IPS DF 6.9 (cell line): ENCODE measurements at regions not wholly inside any gene's neighbourhood (a gene's known extent, or its start where the extent isn't known, plus 50 kb on each side); places are given as distances from the start of the nearest gene placed in this dataset.

ENCODE experiments used
- DNase-seq: peaks from one replicate; pipeline ENCODE4 v3.0.0-alpha.2; 2013; ENCODE audit warnings: low read depth, low spot score
- H3K27ac ChIP-seq: one replicate; pipeline ENCODE4 v1.5.1; 2013; ENCODE audit warnings: low read length, control low read depth
- H3K27me3 ChIP-seq: 2 replicates; pipeline ENCODE4 v1.6.1; 2013; ENCODE audit warnings: mild to moderate bottlenecking, low read length; ENCODE audit not compliant: control insufficient read depth, insufficient read depth
- H3K36me3 ChIP-seq: 2 replicates; pipeline ENCODE4 v1.6.1; 2013; ENCODE audit warnings: low read length; ENCODE audit not compliant: control insufficient read depth, insufficient read depth
- H3K4me1 ChIP-seq: 2 replicates; pipeline ENCODE4 v1.6.1; 2013; ENCODE audit warnings: low read length; ENCODE audit not compliant: control insufficient read depth, insufficient read depth
- H3K4me3 ChIP-seq: 2 replicates; pipeline ENCODE4 v1.5.1; 2013; ENCODE audit warnings: mild to moderate bottlenecking, low read length
- H3K9me3 ChIP-seq: 2 replicates; pipeline ENCODE4 v1.6.1; 2013; ENCODE audit warnings: low read length, inconsistent platforms; ENCODE audit not compliant: control insufficient read depth, insufficient read depth
- WGBS: extraction: QIAGEN DNeasy Blood & Tissue Kit; methylation state at CpG from one replicate; pipeline ENCODE4 v1.1.7; 2013; ENCODE audit warnings: mixed read lengths, missing lambda C conversion rate; ENCODE audit not compliant: insufficient read length, insufficient coverage; 5-methylcytosine and 5-hydroxymethylcytosine counted together

- no CpG with 5 or more reads among the region's 5 CpGs for WGBS
- Histone ChIP-seq H3K4me3 (no peak overlapping the region), H3K9me3 (no peaks in the 10 kb centered on the region), H3K4me1 (no peaks in the 10 kb centered on the region), H3K27ac (no peak overlapping the region), H3K27me3 (no peaks in the 10 kb centered on the region), H3K36me3 (no peaks in the 10 kb centered on the region)
- DNase-seq: no peak
These were observed 119.7 kb upstream of the SLC25A13 start for GRCh38 chr7:96441436-96442084.

DNA sequence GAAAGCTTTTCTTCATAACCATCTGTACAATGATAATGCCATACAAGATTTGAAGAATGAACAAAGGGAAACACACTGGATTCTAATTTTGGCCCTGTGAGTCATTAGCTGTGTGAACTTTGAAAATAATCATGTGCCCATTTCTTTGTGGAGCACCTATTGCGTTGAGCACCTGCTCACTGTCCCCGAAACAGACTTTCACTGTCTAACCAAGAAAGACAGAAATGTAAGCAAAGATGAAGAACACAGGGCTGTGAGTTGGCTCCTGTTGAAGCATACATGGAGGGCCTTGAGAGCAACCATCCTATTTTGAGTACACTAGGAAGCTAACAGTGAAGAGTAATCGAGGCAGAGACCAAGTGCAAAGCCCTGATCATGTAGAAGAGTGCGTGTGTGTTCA is 118.4 kb upstream of the SLC25A13 start:
- Histone ChIP-seq H3K4me1 (no peaks in the 10 kb centered on the region), H3K36me3 (no peaks in the 10 kb centered on the region), H3K9me3 (no peaks in the 10 kb centered on the region), H3K27me3 (no peaks in the 10 kb centered on the region), H3K27ac (no peak overlapping the region), H3K4me3 (no peak overlapping the region)
- no peak for DNase-seq
- no CpG with 5 or more reads among the region's 4 CpGs for WGBS

DNA sequence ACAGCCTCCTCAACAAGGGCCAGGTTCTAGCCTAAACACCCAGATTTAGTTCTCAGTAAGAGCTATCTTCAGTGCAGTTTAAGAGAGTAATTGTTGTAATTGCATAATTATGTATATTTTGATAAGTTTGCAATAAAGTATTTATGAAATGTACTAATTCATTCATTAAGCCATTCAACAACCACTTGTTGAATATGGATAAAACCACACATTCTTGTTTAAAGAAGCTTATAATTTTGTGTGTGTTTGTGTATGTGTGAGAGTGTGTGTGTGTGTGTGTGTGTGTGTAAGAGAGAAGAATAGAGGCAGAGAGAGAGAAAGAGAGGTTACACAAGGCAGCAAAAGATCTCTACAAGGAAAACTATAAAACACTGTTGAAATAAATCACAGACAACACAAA is 115.0 kb upstream of the SLC25A13 start:
- no peak overlapping the region for H3K4me3 ChIP-seq
- no peaks in the 10 kb centered on the region for H3K9me3 ChIP-seq

GRCh38 chr7:96430356-96430755 is 108.5 kb upstream of the SLC25A13 start:
- no CpG with 5 or more reads among the region's 3 CpGs for WGBS

More for the DNA sequence above, 115.0 kb upstream of the SLC25A13 start:
- Histone ChIP-seq H3K27me3 (no peaks in the 10 kb centered on the region), H3K4me1 (no peaks in the 10 kb centered on the region), H3K27ac (no peak overlapping the region), H3K36me3 (no peaks in the 10 kb centered on the region)
- DNase-seq: no peak

GRCh38 chr7:96427143-96427542 is 105.2 kb upstream of the SLC25A13 start:
- no peaks in the 10 kb centered on the region for H3K36me3 ChIP-seq
- no CpG with 5 or more reads among the region's 4 CpGs for WGBS
- no peak overlapping the region for H3K4me3 ChIP-seq
- H3K4me1 ChIP-seq: no peaks in the 10 kb centered on the region
- no peaks in the 10 kb centered on the region for H3K9me3 ChIP-seq
- no peaks in the 10 kb centered on the region for H3K27me3 ChIP-seq
- no peak overlapping the region for H3K27ac ChIP-seq
- DNase-seq: no peak

More at GRCh38 chr7:96430356-96430755, 108.5 kb upstream of the SLC25A13 start:
- Histone ChIP-seq H3K9me3 (no peaks in the 10 kb centered on the region), H3K27me3 (no peaks in the 10 kb centered on the region), H3K4me1 (no peaks in the 10 kb centered on the region), H3K4me3 (no peak overlapping the region), H3K27ac (no peak overlapping the region), H3K36me3 (no peaks in the 10 kb centered on the region)
- no peak for DNase-seq

- no CpG with 5 or more reads among the region's 2 CpGs for WGBS
- DNase-seq: no peak
- no peak overlapping the region for H3K27ac ChIP-seq
- H3K36me3 ChIP-seq: no peaks in the 10 kb centered on the region
- no peaks in the 10 kb centered on the region for H3K27me3 ChIP-seq
- H3K9me3 ChIP-seq: no peaks in the 10 kb centered on the region
- no peak overlapping the region for H3K4me3 ChIP-seq
- no peaks in the 10 kb centered on the region for H3K4me1 ChIP-seq
These were observed 104.8 kb upstream of the SLC25A13 start for GRCh38 chr7:96426685-96427084.

DNA sequence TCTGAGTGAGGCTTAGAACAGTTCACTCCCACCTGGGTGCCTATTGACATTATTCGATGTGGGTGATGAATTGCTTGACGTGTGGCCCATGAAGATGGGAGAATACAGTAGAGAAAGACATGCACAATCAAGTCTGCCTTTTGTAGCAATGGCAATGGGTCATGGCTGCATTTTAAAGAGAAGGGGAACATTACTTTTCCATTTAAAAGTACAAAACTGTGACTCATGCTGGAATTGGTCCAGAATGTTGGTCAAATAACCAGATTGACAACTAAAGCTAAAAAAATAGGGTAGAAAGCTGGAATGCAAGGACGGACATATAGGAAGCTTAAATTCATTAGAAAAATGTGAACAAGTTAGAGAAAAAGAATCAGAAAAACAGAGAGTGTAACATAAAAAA is 104.1 kb upstream of the SLC25A13 start:
- Histone ChIP-seq H3K36me3 (no peaks in the 10 kb centered on the region), H3K4me1 (no peaks in the 10 kb centered on the region), H3K4me3 (no peak overlapping the region), H3K27ac (no peak overlapping the region), H3K27me3 (no peaks in the 10 kb centered on the region), H3K9me3 (no peaks in the 10 kb centered on the region)
- WGBS: no CpG with 5 or more reads among the region's 3 CpGs
- DNase-seq: no peak

DNA sequence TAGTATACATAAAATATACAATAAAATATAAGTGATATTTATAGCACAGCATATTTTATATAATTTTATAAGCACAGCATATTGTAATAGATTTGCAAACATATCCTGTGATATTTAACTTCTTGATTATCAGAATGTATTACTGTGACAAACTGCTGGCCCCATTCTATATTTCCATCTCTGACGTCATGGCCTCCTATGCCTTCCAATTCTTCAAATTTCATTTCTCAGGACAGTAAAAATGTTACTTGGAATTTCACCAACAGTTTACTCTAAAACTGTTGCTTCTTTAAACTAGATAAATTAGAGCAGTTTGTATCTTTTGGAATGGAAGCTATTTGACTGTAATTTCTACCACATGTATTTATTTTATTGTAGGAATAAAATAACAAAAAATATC is 102.5 kb upstream of the SLC25A13 start:
- Histone ChIP-seq H3K9me3 (no peaks in the 10 kb centered on the region), H3K4me1 (no peaks in the 10 kb centered on the region), H3K36me3 (no peaks in the 10 kb centered on the region), H3K4me3 (no peak overlapping the region), H3K27ac (no peak overlapping the region), H3K27me3 (no peaks in the 10 kb centered on the region)
- no peak for DNase-seq
- WGBS: no CpG with 5 or more reads among the region's 1 CpG

DNA sequence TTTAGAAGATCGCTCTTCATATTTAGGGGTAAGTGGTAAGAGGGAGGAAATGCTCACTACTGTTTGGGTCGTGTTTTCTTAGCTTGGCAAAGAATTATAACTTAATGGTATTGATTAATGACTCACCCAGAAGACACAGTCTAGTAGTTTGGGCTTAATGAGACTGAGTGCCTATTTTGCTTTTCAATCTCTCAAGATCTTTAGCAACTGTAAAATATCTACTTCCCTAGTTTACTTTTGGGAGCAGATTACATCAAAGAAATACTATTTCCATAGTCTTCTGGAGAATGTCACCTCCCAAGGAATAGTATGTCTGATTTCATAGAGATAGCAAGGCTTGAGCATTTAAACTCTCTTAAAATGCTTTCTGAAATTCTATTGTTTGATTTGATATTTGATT is 100.5 kb upstream of the SLC25A13 start:
- no CpG with 5 or more reads among the region's 2 CpGs for WGBS
- Histone ChIP-seq H3K27me3 (no peaks in the 10 kb centered on the region), H3K27ac (no peak overlapping the region), H3K4me1 (no peaks in the 10 kb centered on the region), H3K4me3 (no peak overlapping the region), H3K9me3 (no peaks in the 10 kb centered on the region), H3K36me3 (no peaks in the 10 kb centered on the region)
- DNase-seq: no peak

DNA sequence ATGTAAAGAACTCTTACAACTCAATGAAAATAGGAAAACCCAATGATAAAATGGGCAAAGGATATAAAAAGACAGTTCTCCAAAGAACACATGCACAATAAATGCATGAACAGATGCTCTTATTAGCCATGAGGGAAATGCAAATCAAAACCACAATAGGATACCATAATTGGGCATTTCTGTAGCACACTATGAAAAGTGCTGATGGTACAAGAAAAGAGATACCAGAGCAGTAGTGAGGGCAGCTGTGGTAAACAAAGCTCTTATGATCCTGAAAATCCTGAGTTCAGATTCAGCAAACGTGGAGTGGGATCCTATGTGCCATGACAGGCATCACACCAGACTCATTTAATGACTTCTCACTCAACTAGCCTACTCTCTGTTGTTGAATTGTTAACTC is 96.7 kb upstream of the SLC25A13 start:
- Histone ChIP-seq H3K4me1 (peaks cover 2% of the 10 kb centered on the region; the same call in 1 of the 2 replicates), H3K36me3 (no peaks in the 10 kb centered on the region), H3K9me3 (no peaks in the 10 kb centered on the region), H3K27ac (no peak overlapping the region), H3K27me3 (no peaks in the 10 kb centered on the region), H3K4me3 (no peak overlapping the region)
- WGBS: no CpG with 5 or more reads among the region's 1 CpG
- DNase-seq: no peak

DNA sequence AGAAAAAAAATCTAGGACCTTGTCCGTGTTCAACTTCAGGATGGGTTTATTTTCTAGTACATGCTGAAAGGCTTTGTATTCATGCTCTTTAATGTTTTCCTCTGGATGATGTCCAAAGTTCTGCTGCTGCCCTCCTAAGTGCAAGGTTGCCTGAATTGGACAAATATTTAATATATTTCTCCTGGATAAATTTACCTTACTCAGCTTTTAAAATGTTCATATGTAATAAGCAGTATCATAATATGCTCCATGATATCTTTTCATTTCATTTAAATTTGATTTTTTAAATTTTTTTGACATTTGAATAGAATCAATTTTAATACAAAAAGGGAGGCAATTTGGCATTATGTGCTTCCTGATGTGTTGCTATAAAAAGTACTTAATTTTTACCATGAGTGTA is 95.9 kb upstream of the SLC25A13 start:
- Histone ChIP-seq H3K4me3 (no peak overlapping the region), H3K9me3 (no peaks in the 10 kb centered on the region), H3K4me1 (peaks cover 2% of the 10 kb centered on the region; the same call in 1 of the 2 replicates), H3K27me3 (no peaks in the 10 kb centered on the region), H3K27ac (no peak overlapping the region), H3K36me3 (no peaks in the 10 kb centered on the region)
- DNase-seq: no peak
- WGBS: no CpG with 5 or more reads among the region's 1 CpG
